NT2/D1 (cell line): ENCODE measurements at regions not wholly inside any gene's neighbourhood (a gene's known extent, or its start where the extent isn't known, plus 50 kb on each side); places are given as distances from the start of the nearest gene placed in this dataset.
"Not testable (repeated sequence)": the region's sequence is repeated elsewhere in the genome, so short reads cannot be mapped to it uniquely, and the experiment has no call there.

Experiments
- DNase-seq: peaks from one replicate; pipeline ENCODE4 v3.0.0-alpha.2; 2011; ENCODE audit warnings: low read depth, low spot score
- H3K27me3 ChIP-seq: 2 replicates; pipeline ENCODE4 v1.6.0; 2011; ENCODE audit warnings: mild to moderate bottlenecking; ENCODE audit not compliant: insufficient read length, insufficient read depth
- H3K36me3 ChIP-seq: 2 replicates; pipeline ENCODE4 v1.6.1; 2011; ENCODE audit warnings: mild to moderate bottlenecking, low read length, mixed read lengths; ENCODE audit not compliant: insufficient read depth, insufficient read length
- H3K4me1 ChIP-seq: 2 replicates; pipeline ENCODE4 v1.5.1; 2011; ENCODE audit not compliant: insufficient read depth, insufficient read length
- H3K4me3 ChIP-seq: 2 replicates; pipeline ENCODE4 v1.5.1; 2011; ENCODE audit warnings: low read depth; ENCODE audit not compliant: insufficient read length
- H3K9ac ChIP-seq: 2 replicates; pipeline ENCODE4 v1.6.0; 2011; ENCODE audit warnings: low read depth; ENCODE audit not compliant: insufficient read length
- H3K9me3 ChIP-seq: 2 replicates; pipeline ENCODE4 v1.5.1; 2011; ENCODE audit warnings: mild to moderate bottlenecking, low read length; ENCODE audit not compliant: insufficient read depth
- SUZ12 ChIP-seq: IDR thresholded peaks from 2 replicates; pipeline ENCODE4 v1.6.1; 2011; ENCODE audit not compliant: insufficient read length, insufficient read depth; ENCODE audit errors: extremely low read depth
- YY1 ChIP-seq: IDR thresholded peaks from 2 replicates; pipeline ENCODE4 v1.6.1; 2011; ENCODE audit not compliant: insufficient read length, insufficient read depth
- ZNF274 ChIP-seq: IDR thresholded peaks from 2 replicates; pipeline ENCODE4 v1.6.1; 2011; ENCODE audit warnings: mild to moderate bottlenecking, low read depth, low read length

DNA sequence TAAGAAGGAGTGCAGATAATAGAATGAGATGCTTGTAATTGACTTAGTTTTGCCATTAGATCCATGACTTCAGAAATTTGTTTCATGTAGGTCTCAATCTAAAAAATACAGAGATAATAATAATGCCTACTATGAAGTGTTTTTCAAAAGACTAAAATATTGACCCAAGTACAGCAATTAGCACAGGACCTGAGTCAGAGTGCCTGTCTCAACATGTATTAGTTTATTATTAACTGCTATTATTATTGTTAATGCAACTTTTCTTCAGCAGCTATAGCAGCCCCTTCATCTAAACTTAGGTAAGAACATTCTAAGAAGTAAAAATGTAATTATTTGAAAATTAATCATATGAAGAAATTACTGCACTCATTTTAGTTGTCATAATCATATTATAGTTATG is 82.9 kb upstream of the HGF start:
- Histone ChIP-seq H3K4me1 (no peaks in the 10 kb centered on the region), H3K36me3 (no peaks in the 10 kb centered on the region), H3K9ac (no peak overlapping the region), H3K9me3 (no peaks in the 10 kb centered on the region), H3K27me3 (no peaks in the 10 kb centered on the region), H3K4me3 (no peak overlapping the region)
- TF ChIP-seq ZNF274 (no peak), YY1 (no peak), SUZ12 (no peak)
- DNase-seq, result no peak

- TF ChIP-seq SUZ12 (no peak), YY1 (no peak), ZNF274 (no peak)
- Histone ChIP-seq H3K9me3 (no peaks in the 10 kb centered on the region), H3K4me3 (no peak overlapping the region), H3K27me3 (no peaks in the 10 kb centered on the region), H3K4me1 (no peaks in the 10 kb centered on the region), H3K36me3 (no peaks in the 10 kb centered on the region), H3K9ac (no peak overlapping the region)
- no peak for DNase-seq
Observed at GRCh38 chr7:81851413-81851812, 81.6 kb upstream of the HGF start.

DNA sequence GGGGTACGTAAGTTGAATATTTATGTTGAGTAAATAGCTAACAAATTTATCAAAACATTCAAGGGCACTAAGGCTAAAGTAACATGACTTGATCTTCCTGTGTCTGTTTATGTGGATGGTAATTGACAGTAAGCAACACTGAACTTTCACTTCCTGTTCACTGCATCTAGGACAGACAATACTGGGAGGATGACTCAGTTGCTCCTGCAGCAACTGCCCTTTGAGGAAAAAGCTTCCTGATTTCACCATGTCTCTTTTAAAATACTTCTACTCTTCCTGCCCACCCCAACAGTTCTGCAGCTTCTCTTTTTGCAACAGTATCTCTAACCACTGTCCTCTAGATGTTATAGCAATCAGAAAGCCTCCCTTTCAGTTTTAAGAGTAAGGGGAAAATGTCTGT is 76.6 kb upstream of the HGF start:
- no peaks in the 10 kb centered on the region for H3K4me1 ChIP-seq
- DNase-seq, result no peak
- no peaks in the 10 kb centered on the region for H3K36me3 ChIP-seq
- no peak overlapping the region for H3K4me3 ChIP-seq
- no peaks in the 10 kb centered on the region for H3K27me3 ChIP-seq
- TF ChIP-seq ZNF274 (no peak), YY1 (no peak), SUZ12 (no peak)
- no peak overlapping the region for H3K9ac ChIP-seq
- no peaks in the 10 kb centered on the region for H3K9me3 ChIP-seq

DNA sequence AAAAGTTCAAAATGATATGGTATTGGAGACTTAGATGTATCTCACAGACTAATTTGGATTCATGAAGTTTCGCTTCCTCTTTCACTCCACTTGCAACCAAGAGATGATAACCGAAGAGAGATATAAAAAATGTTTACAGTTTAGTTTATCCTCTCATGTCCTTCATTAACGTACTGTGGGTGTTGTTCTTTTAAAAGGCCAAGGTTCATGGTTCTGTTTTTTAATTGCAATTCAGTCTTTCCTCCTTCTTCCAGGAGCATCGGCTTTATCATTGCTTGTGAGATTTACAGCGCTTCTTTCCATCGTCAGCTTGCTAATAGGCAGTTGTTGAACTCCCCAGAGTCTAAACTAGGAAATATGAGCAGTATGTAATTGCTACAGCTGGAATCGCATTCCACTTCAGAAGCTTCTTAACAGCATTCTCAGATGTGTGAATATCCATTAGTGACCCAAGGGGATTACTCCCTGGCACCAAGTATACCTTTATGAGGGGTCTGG is 75.9 kb upstream of the HGF start:
- Histone ChIP-seq H3K27me3 (no peaks in the 10 kb centered on the region), H3K4me3 (no peak overlapping the region)

DNA sequence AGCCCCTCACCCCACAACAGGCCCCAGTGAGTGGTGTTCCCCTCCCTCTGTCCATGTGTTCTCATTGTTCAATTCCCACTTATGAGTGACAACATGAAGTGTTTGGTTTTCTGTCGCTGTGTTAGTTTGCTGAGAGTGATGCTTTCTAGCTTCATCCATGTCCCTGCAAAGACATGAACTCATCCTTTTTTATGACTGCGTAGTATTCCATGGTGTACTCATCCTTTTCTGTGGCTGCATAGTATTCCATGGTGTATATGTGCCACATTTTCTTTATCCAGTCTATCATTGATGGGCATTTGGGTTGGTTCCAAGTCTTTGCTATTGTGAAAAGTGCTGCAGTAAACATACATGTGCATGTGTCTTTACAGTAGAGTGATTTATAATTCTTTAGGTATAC is 73.8 kb upstream of the HGF start:
- not testable (repeated sequence) for H3K9me3 ChIP-seq, H3K36me3 ChIP-seq, H3K4me1 ChIP-seq, H3K4me3 ChIP-seq, H3K27me3 ChIP-seq, H3K9ac ChIP-seq, DNase-seq

More for the DNA sequence above, 75.9 kb upstream of the HGF start:
- no peak overlapping the region for H3K9ac ChIP-seq
- no peaks in the 10 kb centered on the region for H3K9me3 ChIP-seq
- no peak for DNase-seq
- no peaks in the 10 kb centered on the region for H3K36me3 ChIP-seq
- no peaks in the 10 kb centered on the region for H3K4me1 ChIP-seq
- TF ChIP-seq ZNF274, result no peak
- no peak for TF ChIP-seq SUZ12
- no peak for TF ChIP-seq YY1

GRCh38 chr7:81842361-81842760 is 72.5 kb upstream of the HGF start:
- no peaks in the 10 kb centered on the region for H3K9me3 ChIP-seq
- DNase-seq, result no peak
- no peaks in the 10 kb centered on the region for H3K4me1 ChIP-seq
- no peak overlapping the region for H3K4me3 ChIP-seq
- H3K9ac ChIP-seq, result no peak overlapping the region
- H3K36me3 ChIP-seq, result no peaks in the 10 kb centered on the region
- TF ChIP-seq YY1, result no peak
- no peak for TF ChIP-seq ZNF274
- no peak for TF ChIP-seq SUZ12
- no peaks in the 10 kb centered on the region for H3K27me3 ChIP-seq

DNA sequence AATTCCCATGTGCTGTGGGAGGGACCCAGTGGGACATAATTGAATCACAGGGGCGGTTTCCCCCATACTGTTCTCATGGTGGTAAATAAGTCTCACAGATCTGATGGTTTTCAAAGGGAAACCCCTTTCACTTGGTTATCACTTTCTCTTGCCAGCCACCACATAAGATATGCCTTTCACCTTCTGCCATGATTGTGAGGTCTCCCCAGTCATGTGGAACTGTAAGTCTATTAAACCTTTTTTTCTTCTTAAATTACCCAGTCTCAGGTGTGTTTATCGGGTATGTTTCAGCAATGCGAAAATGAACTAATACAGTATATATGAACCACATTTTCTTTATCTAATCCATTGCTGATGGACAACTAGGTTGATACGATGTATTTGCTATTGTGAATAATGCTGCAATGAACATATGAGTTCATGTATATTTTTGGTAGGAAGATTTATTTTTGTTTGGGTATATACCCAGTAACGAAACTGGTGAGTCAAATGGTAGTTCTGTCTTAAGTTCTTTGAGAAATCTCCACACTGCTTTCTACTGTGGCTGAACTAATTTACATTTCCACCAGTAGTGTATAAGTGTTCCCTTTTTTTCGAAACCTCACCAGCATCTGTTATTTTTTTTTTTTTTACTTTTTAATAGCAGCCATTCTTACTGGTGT is 70.0 kb upstream of the HGF start:
- no peaks in the 10 kb centered on the region for H3K9me3 ChIP-seq
- H3K27me3 ChIP-seq, result no peaks in the 10 kb centered on the region
- no peak overlapping the region for H3K9ac ChIP-seq
- TF ChIP-seq SUZ12, result no peak
- TF ChIP-seq YY1, result no peak
- TF ChIP-seq ZNF274, result no peak
- H3K4me1 ChIP-seq, result no peaks in the 10 kb centered on the region
- H3K36me3 ChIP-seq, result no peaks in the 10 kb centered on the region
- no peak for DNase-seq
- no peak overlapping the region for H3K4me3 ChIP-seq

DNA sequence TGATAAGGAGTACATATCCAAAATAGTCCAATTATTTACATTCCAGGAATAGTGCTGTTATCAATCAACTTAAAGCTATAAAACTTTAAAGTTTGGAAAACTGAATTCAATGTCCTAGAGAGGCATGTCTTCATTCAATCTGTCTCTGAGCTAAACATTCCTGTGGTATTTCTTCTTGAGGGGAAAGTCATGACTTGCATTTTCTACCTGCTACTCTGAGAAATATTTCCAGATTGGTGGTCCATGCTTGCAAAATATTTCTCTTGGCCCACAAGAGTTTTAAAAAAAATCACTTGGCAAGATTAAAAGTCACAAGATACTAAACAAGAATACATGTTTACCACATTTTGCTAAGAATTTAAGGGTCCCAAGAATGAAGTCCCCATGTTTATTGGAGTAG is 63.6 kb upstream of the HGF start:
- Histone ChIP-seq H3K36me3 (no peaks in the 10 kb centered on the region), H3K27me3 (no peaks in the 10 kb centered on the region), H3K4me3 (no peak overlapping the region), H3K9ac (no peak overlapping the region), H3K4me1 (no peaks in the 10 kb centered on the region), H3K9me3 (no peaks in the 10 kb centered on the region)
- DNase-seq, result no peak
- no peak for TF ChIP-seq YY1
- TF ChIP-seq ZNF274, result no peak
- TF ChIP-seq SUZ12, result no peak
